Loucy (cell line): ENCODE measurements at regions not wholly inside any gene's neighbourhood (a gene's known extent, or its start where the extent isn't known, plus 50 kb on each side); places are given as distances from the start of the nearest gene placed in this dataset.

ENCODE experiments used
- CTCF ChIP-seq: fragments of 200-600 bp; sonication (generic); conservative IDR thresholded peaks from 2 replicates; pipeline ENCODE4 v1.5.1; 2014; ENCODE audit warnings: mild to moderate bottlenecking, antibody characterized with exemption, low read length
- EZH2phosphoT487 ChIP-seq: fragments of 200-600 bp; IDR thresholded peaks from 2 replicates; pipeline ENCODE4 v1.6.1; 2018; ENCODE audit warnings: antibody characterized with exemption, mild to moderate bottlenecking, moderate library complexity, borderline replicate concordance

- no peak for TF ChIP-seq CTCF
- no peak for TF ChIP-seq EZH2phosphoT487
Measured at GRCh38 chr5:173762930-173763329, 125.2 kb upstream of the CPEB4 start.
